Pons (tissue), 1 donor: ENCODE measurements at regions not wholly inside any gene's neighbourhood (a gene's known extent, or its start where the extent isn't known, plus 50 kb on each side); places are given as distances from the start of the nearest gene placed in this dataset.

ENCODE experiments used
- DNase-seq: peaks from one replicate; pipeline ENCODE4 v3.0.0-alpha.2; 2016; ENCODE audit warnings: low spot score

DNA sequence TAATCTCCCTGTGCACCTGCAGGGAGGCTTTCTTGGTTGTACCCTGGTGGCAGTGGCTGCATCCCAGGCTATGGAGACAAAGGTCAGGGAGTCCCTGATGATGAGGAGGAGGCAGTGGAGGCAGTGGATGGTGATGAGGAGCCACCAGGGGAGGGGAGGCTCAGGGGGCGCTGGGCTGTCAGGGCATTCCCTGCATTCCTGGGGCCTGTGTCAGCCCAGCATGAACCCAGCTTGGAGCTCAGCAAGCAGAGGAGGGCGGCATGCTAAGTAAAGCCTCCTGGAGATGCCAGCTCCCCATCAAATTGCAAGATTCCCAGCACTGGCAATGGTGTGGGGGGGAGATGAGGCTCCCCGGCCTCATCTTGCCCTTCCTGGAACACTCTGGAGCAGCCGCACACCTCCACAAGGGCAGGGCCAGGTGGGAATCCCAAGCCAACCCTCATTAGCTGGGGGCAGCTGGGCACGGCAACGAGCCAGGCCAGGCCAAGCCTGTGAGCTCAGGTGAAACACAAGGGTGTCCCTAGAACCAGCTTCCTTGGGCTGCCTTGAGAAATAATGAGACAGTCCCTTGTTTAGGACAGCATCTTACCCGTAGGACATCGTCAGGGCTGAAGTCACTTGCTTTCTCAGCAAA, 469.5 kb downstream of the MATN1 start:
- no peak for DNase-seq

DNA sequence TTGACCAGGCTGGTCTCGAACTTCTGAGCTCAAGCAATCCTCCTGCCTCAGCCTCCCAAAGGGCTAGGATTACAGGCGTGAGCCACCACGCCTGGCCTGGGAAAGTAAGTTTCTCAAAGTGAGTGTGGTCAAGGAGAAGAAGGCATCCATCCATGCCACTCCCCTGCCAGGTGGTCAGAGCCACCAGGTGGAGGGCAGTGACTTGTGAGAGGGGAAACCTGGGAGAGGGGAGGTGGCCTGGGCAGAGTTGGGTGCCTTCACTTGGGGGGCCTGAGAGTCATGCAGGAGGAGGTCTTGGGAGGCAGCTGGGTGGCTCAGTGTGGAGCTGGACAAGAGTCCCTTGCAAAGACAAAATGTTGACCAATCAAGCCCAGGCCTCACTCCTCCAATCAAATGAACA, 470.0 kb downstream of the MATN1 start:
- DNase-seq, result no peak

DNA sequence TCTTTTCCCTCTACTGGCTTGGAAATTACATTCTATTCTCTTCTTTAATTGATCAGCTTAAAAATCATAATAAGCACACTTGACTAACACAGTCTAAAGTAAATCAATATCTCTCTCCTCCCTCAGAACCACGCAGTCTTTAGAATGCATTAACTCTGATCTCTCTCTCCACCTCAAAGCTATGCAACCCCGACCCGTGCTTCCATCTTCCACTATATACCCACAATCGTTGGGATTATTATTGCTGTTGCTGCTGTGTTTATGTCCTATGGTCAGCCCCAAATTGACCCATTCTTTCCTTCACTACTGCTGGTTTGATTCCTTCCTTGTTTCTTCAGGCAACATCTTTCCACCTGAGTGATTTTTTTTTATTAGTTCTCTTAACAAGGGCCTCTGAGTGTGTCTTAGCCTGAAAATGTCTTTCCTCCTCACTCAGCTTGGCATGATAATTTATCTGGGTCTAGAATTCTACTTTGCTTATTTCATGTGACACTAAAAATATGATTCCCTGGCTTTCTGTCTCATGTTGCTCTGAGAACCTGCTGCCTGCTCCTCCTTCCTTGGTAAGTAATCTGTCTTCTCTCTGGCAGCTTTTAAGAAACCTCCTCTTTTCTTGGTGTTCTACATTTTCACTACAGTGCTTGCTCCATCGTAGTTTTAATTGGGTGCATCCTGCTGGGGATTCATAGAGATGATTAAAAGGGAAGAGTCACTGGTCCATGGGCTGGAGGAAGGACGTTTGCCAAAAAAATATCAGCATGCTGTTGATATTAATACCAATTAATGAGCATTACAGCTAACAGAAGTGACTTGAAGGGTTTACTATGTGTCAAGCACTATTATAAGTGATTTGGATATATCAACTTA, 472.2 kb downstream of the MATN1 start:
- no peak for DNase-seq

DNA sequence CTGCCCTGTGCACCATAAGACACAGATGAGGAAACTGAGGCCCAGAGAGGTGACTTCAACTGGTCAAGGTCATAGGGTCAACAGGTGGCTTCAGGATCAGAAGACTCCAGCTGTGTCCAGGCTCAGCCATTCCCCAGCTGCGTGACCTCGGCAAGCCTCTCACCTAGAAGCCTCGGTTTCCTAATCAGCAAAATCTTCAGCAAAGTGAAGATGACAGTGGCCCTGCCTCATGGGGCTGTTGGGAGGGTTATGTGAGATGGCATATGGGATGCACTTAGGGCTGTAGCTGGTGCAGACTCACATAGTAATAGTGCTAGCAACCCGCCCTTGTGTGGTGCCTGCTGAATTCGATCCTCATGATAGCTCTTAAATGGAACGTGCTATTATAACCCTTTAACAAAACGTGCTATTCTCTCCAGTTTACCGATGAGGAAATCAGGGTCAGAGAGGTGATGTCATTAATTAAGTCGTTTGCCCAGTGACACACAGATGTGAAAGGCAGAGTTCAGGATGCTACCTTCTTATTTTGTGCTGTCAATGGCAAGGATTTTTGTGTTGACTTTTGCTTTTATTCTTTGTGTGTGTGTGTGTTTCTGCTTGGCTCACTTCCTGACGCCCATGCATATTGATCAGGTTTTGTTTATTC, 472.9 kb downstream of the MATN1 start:
- DNase-seq, result no peak

DNA sequence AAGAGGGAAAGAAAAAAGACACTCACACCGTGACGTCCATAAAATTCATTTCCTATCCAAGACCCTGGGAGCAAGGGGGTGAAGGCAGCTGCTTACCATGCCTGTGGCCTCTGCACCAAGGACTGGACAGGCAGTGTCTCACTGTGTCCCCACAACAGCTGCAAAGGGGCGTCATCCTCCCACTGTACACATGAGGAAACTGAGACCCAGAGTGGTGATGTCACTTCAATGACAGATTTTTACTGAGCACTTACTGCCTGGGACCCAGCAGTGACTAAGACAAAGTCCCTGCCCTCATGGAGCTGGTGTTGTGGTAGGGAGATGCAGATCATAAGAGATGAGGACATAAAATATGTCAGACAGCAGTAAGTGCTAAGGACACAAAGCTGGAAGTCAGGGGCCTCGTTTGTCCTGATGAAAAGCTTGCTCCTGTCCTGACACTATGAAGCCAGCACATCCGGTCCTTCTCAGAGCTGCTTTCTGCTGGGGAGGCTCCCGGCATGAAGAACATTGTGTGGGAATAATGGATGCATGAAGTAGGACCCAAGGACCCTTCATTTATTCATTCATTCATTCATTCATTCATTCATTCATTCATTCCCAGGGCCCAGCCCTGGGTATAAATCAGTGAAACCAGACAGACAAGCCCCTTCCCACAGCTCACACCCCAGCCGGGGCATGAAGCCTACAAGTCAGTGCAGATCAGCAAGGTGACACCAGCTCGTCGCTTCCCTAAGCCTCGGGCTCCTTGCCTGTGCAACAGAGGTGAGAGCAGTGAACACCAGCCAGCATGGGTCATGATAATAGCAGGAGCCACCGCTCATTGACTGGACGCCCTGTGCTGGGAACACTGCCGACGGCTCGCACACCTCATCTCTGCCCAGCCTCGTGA, 473.7 kb downstream of the MATN1 start:
- no peak for DNase-seq

GRCh38 chr1:30248774-30249173, 474.6 kb downstream of the MATN1 start:
- DNase-seq, result no peak

DNA sequence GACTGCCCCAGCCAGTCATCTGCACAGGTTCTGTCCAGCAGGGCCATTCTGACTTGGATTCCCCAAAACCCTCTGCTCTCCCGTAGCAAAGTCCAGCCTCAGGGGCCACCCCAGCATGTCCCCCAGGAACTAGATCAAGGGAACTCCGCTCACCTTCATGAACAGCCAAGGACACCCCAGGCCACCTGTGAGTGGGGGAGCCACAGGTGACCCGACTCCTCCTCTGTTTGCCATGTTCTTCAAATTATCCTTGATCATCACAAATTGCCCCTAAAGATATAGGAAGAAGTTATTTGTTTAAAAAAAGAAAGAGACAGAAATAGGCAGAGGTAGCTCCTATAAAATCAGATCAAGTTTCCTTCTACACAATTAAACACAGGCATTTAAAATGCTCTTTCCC, 475.0 kb downstream of the MATN1 start:
- no peak for DNase-seq

GRCh38 chr1:30244801-30245200, 478.6 kb downstream of the MATN1 start:
- DNase-seq, result no peak

DNA sequence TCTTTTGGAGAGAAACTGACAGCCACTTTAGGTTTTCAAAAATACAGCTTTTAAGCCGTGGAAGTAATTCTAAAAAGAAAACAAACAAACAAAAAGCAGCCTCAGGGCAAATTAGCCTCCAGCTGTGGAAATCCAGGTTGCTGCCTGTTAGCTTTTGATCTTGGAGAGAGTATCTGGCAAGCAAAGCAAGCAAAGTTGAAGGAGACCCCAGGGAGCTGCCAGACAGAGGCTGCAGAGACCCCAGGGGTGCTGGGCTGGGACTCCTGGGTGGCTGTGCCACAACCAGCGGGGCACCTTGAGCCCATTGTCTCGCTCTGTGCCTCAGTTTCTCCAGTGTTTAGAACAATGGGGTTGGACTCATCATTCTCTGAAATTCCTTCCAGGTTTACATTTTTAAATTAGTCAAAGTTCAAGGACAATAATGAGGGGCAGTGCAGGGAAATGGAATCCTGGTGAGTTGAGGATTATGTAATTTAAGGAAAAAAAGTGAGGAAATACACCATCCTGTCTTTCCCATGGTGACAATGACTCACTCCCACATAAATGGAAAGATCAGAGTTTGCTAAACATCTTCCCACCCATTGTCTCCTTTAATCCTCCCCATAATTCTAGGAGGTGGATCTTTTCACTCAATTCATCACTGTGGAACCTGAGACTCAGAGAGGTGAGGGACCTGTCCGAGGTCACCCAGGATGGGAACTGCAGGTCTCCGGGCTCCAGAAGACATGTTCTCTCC, 480.5 kb downstream of the MATN1 start:
- DNase-seq, result no peak

DNA sequence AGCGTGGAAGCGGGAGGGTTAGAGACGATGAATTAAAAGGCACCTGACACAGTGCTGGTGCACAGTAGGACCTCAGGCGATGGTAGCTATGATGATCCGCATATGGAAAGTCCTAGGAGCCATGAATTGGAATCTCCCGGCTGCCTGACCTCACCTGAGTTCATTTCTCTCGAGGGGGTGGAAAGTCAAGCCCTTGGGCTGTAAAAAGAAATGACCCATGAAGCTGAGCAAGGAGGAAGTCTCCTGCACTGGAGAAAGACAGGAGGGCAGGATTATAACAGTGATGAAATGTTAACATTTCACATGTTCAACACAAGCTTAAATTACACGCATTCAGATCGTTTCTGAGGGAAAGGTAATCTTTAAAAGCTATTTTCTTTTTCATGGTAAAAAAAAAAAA, 481.2 kb downstream of the MATN1 start:
- no peak for DNase-seq

- no peak for DNase-seq
Measured at GRCh38 chr1:30241681-30242080, 481.7 kb downstream of the MATN1 start.

GRCh38 chr1:30234091-30234490, 489.3 kb downstream of the MATN1 start:
- DNase-seq, result peak; percentile 62

- no peak for DNase-seq
Measured at GRCh38 chr1:30232288-30232899, 491.0 kb downstream of the MATN1 start.

DNA sequence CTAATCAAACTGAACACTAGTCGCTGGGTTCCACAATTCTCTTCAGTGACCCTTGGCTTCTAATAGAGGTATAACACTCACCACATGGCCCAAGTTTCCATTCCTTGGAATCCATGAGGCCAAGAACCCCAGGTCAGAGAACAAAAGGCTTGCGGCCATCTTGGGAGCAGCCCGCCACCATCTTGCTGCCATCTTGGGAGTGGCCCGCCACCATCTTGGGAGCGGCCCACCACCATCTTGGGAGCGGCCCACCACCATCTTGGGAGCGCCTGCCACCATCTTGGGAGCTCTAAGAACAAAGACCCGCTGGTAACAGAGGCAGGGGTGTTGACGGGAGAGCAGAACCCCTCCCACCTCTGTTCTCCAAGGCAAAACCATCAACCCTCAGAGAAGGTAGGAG, 493.4 kb downstream of the MATN1 start:
- no peak for DNase-seq

DNA sequence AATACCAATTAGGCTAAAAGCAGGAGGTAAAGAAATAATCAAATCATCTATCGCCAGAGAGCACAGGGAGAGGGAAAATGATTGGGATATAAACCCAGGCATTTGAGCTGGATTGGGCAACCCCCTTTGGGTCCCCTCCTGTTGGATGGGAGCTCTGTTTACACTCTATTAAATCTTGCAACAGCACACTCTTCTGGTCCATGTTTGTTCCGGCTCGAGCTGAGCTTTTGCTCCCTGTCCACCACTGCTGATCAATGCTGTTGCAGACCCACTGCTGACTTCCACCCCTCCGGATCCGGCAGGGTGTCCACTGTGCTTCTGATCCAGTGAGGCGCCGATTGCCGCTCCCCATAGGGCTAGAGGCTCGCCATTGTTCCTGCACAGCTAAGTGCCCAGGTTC, 493.8 kb downstream of the MATN1 start:
- DNase-seq, result no peak

- no peak for DNase-seq
Measured at GRCh38 chr1:30226648-30227047, 496.7 kb downstream of the MATN1 start.

DNA sequence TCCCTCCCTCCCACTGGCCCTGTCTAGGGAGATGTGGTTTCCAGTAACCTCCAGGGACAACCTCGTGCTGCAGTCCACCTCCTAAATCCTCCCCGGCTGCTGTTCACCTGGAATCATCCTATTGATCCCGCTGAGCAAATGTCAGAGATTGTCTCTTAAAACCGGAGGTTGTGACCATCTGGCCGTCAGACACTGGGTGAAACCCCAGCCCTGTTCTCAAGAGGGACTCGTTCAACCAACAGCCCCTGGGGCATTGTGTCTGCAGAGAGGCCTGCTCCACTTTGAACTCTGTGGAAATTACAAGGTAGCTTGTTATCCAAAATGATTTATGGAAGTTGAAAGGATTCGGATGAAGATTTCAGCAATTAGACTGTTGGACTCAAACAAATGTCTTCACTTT, 498.0 kb downstream of the MATN1 start:
- no peak for DNase-seq

DNA sequence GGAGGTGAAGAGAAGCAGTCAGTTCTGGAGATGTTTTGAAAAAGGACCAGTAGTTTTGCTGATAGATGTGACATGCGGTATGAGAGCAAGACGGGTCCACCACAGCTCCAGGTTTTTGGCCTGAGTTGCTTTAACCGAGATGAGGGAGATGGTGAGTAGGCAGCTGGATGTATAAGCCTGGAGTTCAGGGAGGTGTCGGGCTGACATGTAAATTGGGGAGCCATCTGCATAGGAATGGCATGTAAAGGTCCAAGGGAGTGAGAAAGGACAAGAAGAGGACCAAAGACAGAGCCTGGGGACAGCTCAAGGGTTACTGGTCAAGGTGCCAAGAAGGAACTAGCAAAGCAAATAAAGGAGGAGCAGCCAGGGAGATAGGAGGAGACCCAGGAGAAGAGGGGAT, 503.7 kb downstream of the MATN1 start:
- DNase-seq, result no peak

GRCh38 chr1:30218438-30218837, 504.9 kb downstream of the MATN1 start:
- no peak for DNase-seq

- no peak for DNase-seq
Measured at GRCh38 chr1:30216602-30217001, 506.8 kb downstream of the MATN1 start.

DNA sequence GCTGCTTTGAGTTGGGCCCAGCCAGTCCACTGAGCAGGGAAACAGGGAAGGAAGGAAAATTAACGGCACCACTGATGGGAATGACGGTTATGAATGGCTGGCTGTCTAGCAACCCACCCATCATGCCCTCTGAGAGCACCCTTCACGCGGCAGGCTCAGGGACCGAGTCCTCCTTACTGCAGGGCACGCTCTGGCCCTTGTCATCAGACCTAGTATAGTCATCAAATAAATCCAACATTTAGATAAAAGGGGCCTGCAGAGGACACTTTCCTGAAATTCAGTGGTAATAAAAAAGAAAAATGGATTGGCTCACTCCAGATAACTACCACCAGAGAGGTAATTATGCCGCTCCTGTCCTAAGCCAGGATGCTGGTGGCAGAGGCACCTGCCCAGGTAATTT, 509.4 kb downstream of the MATN1 start:
- DNase-seq, result no peak
